GM19463 (cell line): ENCODE measurements at regions not wholly inside any gene's neighbourhood (a gene's known extent, or its start where the extent isn't known, plus 50 kb on each side); places are given as distances from the start of the nearest gene placed in this dataset.

Experiments used
- ATAC-seq: cut with Tn5 transposase; IDR thresholded peaks from one replicate; pipeline ENCODE4 v1.9.1; 2021; ENCODE audit warnings: mild to moderate bottlenecking, moderate library complexity; ENCODE audit not compliant: unreplicated experiment

DNA sequence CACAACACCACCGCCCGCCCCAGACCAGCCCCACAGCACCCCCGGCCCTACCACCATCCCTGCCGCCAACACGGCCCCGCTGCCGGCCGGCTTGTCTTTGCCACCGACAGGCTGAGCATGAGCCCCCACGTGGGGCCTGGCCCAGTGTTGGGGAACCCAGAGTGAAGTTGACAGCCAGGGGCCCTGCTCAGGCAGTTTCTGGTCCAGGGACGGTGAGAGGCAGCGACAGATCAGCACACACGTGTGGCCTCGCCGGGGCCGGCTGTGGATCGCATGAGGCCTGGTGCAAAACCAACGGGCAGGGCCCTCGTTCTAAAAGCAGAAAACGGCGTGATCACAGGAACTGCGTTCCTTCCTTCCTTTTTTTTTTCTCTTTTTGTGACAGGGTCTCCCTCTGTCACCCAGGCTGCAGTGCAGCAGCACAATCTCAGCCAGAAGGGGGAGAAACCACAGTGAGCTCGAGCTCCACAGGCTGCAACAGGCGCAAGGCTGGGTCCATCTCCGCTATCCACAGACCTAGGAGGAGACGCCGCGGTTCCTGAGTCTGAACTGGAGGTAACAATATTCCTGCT is 50.5 kb upstream of the FBRSL1 start:
- no peak for ATAC-seq

DNA sequence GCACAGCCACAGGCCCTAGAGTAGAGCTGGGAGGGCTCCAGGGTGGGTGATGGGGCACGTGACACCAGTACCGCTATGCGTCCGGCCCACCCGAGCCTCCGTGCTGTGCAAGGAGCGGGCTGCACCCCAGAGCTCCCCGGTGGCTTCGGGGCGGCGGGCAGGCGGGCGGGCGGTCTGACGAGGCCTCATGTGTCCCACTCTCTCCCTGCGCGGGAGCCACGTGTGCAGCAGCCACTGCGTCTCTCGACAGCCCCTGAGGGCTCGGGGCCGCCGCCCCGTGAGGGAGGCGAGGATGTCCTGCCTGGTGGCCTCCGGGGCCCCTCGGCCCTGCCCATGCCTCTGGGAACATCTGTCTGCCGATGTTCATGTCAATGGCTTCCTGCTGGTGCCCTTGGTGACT is 51.2 kb upstream of the FBRSL1 start:
- no peak for ATAC-seq

DNA sequence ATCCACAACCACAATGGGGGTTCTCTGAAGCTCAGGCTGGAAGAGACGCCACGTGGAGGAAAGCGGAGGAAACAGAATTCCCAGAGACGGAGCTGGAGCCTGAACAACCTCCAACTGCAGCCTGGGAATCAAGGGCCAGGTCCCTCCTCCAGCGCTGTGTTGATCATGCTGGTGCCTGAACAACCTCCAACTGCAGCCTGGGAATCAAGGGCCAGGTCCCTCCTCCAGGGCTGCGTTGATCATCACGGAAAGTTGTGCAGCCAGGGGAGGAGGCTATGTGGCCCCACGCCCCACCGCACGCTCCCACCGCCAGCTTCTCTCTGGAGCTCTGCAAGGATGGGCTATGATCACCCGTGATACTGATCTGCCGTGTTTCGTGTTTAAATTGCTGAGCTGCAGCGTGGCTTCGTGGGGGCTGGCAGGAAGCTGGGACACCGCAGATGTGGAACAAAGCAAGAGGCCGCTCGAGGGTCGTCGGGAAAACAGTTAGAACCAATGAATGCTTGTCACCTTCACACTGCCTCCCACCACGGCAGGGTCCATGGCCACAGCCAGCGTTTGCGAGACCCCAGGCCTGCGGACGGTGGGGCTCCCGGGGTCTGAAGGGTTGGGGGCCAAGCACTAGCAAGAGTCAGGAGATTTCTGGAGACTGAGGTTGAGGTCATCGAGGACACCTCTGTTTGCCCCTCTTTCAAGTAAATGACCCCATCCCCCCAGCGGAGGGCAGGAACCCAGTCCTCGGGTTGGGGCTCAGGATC is 51.8 kb upstream of the FBRSL1 start:
- no peak for ATAC-seq

DNA sequence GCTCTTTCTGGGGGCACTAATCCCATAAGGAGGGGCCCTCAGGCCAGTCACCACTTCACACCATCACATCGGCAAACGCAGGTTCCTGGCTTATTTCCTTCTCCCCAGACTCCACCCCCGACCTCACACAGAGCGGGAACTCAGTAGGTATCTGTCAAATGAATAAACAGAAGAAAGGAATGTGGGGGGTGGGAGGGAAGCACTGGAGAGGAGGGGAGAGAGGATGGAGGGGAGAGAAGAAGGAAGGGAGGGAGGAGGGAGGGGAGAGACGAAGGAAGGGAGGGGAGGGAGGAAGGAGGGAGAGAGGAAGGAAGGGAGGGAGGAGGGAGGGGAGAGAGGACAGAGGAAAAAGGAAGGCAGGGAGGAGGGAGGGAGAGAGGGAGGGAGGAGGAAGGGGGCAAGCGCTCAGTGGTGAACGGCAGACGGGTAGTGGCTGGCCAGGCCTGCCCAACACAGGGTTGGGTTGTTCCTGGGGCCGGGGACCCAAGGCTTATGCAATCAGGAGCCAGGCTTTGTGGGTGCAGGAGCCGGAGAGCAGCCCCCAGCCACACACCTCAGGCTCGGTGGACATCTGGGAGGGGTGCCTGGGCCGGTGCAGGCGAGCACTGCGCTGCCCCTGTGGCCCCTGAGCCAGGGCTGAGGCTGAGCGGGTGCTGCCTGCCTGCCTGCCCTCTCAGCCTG is 52.6 kb upstream of the FBRSL1 start:
- ATAC-seq, result no peak

DNA sequence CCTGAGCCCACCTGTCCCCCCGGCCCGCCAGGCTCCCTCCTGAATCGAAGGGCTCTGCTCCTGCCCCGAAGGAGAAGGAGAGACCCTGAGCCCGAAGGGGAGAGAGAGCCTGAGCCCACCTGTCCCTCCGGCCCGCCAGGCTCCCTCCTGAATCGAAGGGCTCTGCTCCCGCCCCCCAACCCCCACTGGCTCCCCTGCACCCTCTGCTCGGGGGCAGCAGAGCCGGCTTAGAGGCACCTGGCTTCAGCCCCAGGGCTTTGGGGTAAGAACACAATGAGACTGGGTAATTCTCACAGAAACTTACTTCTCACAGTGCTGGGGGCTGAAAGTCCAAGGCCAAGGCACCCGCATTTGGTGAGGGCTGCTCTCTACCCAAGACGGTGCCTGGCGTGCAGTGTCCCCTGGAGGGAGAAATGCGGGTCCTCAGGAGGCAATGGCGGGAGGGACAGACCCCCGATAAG is 53.1 kb upstream of the FBRSL1 start:
- ATAC-seq, result no peak

DNA sequence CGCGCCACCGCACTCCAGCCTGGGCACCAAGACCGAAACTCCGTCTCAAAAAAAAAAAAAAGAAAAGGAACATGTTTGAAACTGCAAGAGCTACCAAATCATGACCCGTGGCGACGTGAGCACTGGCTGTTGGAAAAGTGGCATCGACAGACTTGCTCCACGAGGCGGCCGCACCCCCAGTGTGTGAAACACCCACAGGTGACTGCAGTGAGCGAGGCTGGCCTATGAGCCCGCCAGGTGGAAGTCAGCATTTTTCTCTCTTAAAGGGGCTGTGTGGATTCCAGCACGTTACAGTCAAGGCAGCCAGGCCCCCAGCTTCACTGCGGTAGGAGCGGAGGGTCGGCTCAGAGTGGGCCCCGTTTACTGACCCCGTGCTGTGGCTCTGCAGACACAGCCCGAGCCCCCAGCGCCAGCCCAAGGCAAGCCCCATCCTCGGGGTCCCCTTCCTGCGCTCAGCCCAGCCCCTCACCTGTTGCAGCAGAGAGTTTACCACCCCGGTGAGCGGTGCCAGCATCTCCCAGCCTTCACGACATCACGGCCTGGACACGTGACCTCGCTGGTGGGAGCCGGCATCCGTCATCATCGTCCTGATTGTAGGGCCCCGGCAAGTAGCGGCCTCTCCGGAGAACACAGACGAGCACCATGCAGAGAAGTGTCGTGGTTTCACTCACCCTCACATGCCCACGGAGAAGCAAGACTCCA is 54.3 kb upstream of the FBRSL1 start:
- no peak for ATAC-seq

DNA sequence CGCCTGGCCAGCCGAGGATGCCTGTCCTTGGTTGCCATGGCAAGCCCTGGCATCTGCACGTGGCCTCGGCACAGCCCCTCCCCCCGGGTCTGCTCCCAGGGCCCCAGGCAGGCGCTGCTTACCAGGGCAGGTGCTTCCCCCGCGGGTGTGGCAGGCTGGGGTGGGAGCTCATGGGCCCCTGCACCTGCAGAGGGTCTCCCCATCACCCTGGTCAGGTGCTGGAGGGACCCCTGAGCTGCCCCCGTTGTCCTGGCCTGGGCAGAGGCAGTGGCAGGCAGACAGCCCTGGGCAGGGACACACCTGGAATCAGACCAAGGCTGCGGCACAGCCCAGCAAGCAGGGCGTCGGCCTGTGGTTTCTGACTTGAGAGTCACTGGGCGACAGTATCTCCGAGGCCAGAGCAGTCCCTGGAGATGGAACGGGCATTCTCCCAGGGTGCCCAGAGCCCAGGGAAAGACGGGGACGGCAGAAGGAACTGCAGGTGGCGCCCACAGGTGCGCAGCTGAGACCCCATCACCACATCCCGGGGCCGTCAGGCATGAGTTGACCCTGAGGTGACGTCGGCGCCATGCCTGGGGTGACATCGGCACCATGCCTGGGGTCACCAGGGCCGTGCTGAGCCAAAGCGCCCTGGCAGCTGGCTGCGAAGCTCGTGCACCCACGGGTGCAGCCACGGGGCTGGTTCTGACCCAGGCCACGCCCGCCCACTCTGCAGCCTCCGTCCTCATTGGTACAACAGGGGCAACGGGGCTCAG is 56.1 kb upstream of the FBRSL1 start:
- ATAC-seq, result no peak

DNA sequence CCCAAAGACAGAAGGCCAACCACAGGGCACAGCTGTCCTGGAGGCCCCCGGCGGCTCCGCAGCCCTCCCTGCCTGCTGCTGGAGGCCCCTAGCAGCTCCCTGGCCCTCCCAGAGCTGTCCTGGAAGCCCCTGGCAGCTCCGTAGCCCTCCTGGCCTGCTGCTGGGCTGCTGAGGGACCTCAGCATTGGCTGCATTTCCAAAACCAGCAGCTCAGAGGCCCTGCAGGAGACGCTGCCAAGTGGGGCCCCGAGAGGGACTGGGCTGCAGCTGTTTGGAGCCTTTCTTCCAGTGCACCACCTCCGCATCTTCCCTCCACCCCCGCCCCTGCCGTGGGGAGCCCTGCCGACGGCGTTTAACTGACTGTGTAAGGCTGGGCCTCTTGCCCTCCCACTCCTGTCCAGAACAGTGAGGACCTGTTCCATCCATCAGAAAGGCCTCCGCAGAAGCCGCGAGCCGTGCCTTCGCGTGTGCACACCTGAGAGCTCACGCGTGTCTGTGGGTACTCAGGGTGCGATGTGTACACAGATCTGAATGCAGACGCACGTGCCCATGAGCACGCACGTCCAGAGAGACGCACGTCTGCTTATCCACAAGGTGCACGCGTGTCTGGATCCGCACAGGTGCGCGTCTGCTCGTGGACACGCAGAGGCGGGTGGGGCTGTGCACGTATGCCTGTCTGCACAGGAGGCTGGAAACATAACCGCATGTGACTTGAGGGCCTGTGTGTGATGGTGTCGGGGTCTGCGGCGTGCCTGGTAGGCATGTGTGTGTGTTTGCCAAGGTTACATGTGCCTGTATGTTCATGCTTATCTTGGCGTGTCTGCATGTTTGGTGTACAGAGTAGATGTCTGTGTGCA is 57.0 kb upstream of the FBRSL1 start:
- no peak for ATAC-seq

DNA sequence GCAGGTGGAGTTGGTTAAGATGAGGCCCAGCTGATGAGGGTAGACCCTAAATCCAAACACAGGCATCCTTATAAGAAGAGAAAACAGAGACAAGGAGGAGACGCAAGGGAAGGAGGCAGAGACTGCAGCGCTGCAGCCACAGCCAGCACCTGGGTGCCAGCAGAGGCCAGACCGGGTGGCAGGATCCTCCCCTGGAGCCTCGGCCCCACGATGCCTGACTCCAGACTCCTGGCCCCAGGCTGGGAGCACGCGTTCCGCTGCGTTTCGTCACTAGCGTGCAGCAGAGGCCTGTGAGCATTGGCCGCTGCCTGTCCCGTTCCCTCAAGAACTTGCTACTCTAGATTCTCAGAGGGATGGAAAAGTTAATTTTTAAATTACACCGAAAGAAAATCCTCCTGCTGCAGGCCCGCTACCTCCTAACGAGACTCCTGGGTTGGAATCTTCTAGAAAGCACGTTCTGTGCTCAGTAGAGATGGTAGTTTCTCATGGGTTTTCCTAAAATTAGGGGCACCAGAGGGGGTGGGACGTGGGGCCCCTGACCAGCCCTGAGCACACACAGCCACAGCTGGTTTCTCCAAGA is 57.7 kb upstream of the FBRSL1 start:
- no peak for ATAC-seq

DNA sequence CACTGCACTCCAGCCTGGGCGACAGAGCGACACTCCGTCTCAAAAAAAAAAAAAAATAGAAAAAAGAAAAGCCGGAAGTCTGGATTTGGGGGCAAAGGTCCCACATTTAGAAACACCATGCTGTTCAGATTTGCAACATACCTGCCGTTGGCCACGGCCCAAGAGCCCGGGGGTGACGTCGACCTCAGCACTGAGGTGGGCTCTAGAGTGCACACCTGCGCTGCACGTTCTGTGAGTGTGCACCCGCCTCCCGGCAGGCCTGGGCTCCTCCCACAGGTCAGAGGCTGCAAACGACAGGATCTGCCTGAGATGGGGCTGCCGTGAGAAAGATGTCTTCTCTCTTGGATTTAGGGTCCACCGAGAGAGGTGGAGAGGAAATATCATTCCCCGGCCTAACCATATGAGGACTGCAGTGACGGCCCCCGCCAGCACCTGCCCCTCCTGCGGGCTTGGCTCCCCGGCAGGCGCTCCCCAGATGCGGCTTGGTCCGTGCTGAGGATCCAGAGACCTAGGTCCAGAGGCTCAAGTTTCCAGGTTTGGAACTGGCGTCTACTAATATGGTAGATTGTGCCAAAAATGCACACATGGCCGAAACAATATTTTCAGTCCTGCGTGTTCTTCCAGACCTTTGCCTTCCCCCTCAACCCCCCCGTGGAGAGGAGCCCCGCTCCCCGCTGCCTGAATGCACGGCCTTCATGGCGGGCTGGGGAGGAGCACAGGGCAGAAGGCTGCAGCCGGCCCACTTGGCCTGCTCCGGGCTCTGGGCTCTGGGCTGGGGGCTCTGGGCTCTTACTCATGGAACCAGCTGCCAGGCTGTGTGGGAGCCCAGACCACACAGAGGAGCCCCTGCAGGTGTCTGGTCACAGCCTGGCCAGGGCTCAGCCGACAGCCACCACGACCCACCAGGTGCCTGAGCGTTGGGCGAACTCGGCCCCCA is 58.8 kb upstream of the FBRSL1 start:
- ATAC-seq, result no peak

DNA sequence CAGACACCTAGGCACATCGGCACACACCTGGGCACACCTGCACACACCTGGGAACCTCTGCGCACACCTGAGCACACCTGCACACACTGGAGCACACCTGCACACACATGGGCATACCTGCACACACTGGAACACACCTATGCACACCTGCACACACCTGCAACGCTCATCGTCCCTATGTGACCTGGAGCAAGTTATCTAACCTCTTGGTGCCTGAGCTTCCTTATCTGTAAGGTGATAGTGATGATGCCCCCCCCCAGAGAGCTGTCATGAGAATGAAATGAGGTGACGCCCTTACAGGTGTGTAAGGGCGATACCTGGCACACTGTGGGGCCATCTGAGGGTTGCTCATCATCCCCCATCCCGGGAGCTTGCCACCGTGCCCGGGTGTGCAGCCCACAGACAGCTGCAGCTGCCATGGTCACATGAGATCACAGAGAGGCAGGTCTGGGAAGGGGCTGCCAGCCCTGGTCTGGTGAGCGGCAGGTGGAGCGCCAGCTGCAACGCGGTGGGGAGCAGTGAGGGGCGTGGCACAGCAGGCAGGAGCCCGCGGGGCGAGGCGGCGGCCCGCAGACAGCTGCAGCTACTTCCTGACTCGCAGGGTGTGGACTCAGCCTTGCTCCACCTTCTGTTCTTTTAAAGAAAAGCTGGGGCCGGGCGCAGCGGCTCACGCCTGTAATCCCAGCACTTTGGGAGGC is 59.9 kb upstream of the FBRSL1 start:
- ATAC-seq, result peak; percentile 67

DNA sequence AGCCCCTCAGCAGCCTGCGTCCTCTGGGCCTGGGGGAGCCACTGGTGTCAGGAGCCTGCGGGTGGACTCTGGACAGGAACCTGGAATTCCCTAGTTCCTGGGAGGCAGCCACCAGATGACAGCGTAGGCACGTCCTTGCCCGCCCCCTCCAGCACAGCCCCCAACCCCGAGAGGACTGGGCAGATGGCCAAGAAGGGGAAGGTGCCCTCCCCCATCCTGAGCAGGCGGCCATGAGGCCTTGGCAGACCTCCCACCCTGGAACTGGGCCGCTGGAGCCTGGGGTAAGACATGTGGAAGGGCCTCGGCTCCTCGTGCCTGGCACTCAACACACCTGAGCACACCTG is 60.4 kb upstream of the FBRSL1 start:
- no peak for ATAC-seq

DNA sequence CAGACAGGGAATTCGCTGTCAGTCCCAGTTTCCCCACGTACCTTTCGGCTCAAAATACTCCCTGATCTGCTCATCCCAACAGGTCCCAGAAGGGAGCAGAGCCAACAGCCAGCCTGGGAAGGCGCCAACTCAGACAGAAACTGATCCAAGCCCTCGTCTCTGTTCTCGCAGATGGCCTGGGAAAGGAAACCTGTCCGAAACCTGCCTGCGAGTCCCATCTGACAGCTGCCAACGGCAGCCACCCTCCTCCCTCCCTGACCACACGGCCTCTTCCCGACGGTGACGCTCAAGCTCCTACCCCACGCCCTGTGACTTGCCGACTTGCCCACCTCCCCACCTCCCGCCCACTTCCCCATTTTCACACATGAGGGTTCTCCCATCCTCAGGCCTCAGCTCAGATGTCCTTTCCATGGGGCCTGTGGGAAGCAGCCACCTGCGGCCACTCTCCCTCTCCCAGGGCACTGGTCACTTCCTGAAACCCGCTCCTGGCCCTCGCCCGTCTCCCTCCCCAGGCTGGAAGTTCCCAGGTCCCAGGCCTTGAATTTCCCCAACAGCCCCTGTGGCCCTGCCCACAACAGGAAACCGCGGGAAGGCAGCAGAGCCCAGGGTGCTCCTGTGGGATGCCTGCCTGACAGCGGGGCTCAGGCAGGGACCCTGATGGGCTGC is 60.9 kb upstream of the FBRSL1 start:
- no peak for ATAC-seq

DNA sequence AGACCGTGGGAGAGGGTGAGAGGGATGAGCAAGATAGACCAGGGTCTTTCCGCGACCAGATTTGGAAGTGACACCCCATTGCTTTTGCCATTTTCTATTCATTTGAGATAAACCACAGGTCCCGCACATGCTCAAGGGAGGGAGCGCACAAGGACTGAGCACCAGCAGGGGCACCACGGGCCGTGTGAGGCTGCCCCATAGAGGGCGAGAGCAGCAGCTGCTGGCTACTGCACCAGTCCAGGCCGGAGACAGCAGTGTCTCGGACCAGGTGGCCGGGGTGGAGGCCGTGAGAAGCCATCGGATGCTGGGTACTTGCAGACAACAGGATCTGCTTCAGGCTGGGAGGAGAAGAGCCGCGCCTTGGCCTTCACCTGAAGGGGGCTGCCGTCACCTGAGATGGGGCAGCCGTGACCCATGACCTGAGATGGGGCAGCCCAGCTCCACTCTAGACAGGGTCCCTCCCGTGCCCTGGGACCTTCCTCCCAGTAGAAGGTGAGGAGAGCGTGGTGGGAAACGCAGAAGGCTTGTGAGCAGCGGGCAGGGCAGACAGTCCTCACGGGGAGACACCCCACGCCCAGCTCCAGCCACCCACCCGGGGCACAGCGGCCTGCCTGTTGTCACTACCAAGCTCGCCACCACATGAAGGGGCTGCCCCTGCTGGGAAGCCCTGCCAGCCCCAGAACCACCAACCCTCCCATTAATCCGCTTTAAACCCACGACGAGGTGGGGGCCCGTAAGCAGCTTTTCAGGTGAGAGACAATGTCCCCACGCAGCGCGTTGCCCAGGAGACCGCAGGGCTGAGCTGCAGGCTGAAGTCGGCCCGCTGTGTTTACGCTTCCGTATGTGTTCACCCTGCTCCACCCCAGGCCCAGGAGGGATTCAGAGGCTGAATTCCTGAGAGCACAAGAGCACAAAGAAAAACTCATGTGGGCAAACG is 61.7 kb upstream of the FBRSL1 start:
- no peak for ATAC-seq

DNA sequence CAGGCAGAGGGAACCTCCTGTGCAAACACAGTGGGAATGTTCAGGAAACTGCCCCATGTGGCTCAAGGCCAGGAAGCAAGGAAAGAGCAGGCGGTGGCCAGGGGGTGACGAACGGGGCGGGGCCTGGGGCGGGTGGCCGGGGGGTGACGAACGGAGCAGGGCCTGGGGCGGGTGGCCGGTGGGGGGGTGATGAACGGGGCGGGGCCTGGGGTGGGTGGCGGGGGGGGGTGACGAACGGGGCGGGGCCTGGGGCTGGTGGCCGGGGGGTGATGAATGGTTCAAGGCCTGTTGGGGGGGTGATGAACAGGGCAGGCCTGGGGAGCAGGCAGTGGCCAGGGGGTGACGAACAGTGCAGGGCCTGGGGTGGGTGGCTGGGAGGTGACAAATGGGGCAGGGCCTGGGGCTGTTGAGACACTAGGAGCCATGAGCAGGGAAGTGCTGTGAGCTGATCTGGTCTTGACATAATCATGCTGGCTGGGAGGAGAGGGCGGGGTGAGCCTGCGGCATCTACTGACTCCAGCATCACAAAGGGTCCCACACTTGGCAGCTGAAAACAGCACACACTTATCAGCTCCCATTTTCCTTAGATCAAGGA is 62.7 kb upstream of the FBRSL1 start:
- ATAC-seq, result no peak
